ENCODE measurements at regions not wholly inside any gene's neighbourhood (a gene's known extent, or its start where the extent isn't known, plus 50 kb on each side); places are given as distances from the start of the nearest gene placed in this dataset.
A peak's percentile ranks its signal among the peaks of the same experiment; 100 is the strongest.
"Not testable (repeated sequence)": the region's sequence is repeated elsewhere in the genome, so short reads cannot be mapped to it uniquely, and the experiment has no call there.

DNA sequence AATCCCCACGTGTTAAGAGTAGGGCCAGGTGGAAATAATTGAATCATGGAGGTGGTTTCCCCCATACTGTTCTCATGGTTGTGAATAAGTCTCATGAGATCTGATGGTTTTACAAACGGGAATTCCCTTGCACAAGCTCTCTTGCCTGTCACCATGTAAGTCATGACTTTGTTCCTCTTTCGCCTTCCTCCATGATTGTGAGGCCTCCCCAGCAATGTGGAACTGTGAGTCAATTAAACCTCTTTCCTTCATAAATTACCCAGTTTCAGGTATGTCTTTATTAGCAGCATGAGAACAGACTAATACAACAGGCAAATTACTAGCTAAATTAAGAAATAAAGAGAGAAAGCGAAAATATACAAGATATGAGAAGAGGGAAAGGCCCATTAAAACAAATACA, 1822.6 kb upstream of the PIK3C3 start:
- not testable (repeated sequence) for DNase-seq (ENCODE audit: low read depth)

DNA sequence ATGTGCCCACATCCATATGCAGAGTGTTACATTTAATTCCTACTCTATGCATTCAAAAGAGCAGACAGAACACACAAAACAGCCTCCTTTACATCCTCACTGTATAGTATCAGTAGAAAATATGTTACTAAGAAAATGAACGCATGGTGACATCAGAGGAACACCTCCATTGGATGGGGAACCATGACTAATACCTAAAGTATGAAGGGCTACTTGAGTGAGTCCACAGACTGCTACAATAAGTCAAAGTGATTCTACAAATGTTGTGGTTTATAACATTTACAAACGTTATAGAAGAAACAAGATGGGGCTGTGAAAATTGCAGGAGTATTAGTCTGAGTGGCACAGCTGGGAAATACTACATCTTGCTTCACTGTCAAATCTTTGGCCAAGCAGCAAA, 1830.9 kb upstream of the PIK3C3 start:
- no peak for DNase-seq (ENCODE audit: low read depth)

DNA sequence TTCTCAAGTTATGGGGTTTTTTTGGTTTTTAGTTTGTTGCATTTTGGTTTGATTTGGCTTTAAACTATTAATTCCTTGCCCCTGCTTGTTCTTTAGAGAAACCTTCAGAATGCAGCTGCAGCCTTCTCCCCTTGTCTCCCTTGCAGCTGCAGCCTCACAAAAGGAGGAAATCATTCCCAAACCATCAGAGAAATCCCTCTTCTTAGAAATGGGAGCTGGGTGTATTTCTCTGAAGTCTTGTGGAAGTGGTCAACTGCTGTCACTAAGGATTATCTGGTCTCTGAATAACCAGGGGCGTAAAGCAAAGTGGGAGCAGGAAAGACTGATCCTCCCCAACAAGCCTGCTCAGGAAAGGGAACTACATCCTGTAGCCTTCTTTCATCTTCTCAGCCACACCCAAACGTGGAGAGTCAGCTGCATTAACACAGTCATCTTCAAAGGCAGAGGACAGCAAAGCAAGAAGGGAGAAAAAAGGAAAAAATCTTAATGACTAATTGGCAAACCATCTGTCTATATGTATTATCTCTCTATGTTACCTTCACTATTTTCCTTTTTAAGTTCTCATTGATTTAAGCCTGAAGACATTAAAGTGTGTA, 1834.1 kb upstream of the PIK3C3 start:
- DNase-seq (ENCODE audit: low read depth) = no peak

DNA sequence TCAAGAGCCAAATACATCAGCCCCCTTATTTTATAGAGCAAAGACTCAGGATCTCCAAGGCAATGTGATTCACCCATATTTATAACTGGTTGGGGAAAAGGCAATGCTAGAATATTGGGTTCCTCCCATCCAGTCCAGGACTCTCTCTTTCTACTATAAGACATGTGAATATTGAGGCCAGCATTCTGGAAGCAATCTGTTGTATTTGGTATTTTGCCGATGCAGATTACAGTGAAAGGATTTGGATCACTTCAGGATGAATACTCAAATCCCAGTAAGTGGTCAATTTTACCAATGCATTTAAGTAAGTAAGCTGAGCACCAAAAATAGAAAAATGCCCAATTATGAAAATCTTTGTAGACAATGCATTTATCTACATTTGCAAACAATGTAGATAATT, 1834.7 kb upstream of the PIK3C3 start:
- DNase-seq (ENCODE audit: low read depth) = no peak

DNA sequence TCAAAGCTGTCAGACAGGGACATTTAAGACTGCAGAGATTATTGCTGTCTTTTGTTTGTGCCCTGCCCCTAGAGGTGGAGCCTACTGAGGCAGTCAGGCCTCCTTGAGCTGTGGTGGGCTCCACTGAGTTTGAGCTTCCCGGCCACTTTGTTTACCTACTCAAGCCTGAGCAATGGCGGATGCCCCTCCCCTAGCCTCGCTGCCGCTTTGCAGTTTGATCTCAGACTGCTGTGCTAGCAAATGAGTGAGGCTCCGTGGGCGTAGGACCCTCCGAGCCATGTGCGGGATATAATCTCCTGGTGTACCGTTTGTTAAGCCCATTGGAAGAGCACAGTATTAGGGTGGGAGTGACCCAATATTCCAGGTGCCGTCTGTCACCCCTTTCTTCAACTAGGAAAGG, 1835.5 kb upstream of the PIK3C3 start:
- DNase-seq (ENCODE audit: low read depth) = not testable (repeated sequence)

DNA sequence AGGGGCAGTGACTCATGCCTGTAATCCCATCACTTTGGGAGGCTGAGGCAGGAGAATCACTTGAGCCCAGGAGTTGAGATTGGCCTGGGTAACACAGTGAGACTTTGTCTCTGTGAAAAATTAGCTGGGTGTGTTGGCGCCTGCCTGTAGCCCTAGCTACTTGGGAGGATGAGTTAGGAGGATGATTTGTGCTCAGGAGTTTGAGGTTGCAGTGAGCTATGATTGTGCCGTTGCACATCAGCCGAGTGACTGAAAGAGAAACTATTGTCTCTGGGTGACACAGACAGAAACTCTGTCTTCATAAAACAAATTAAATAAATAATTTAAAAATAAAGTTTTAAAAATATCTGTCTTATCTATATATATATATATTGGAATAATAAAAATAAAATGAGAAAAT, 1844.6 kb upstream of the PIK3C3 start:
- no peak for DNase-seq (ENCODE audit: low read depth)

DNA sequence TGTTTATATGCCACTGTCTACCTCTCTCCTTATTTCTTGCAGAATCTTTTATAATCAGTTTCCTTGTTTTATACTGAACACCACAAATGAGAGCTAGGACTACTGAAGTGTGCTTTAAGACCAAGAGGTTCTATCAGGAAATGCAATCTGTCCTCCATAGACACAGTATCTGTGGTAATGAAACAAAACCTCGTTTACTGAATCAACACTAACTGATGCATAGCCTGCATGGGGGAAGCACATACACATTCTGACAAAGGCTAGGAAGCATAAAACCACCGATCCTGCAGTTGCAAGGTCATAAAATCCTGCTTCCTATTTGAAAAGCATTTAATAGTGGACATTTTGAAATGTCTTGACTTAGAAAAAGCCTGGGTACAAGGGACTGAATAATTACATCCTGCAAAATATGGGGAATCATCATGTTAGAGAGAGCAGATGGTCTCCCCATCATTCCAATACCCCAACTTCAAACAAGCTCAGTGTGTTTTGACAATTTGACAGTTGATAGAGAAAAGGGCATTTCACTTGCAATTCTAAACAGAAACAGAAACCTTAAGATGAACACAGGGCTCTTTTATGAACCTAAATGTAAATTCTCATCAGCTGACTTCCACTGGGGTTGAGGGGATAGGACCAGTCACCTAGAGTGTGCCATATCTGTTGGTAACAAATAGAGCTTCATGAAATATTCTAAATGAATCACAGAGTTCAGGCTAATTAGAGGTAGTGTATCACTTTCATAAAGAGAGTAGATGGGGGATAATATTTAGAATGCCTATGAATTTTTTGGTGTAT, 1845.6 kb upstream of the PIK3C3 start:
- DNase-seq (ENCODE audit: low read depth) = no peak

DNA sequence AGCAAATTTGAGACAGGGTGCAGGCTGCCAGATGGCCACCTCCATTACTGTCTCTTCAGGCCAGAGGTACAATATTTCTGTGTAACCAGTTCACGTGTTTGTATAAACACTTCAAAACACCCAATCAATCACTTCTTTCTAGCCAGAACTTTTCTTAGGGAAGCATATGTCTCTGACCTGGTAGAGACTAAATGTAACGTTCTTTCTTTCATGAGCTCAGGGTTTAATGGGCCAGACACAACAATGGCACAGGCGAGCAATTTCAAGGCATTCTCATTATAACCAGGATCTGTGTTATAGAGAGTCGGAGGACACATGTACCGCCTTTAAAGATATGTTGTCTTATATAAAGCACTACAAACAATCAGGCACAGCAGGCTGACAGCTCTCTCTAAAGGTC, 1846.4 kb upstream of the PIK3C3 start:
- no peak for DNase-seq (ENCODE audit: low read depth)

DNA sequence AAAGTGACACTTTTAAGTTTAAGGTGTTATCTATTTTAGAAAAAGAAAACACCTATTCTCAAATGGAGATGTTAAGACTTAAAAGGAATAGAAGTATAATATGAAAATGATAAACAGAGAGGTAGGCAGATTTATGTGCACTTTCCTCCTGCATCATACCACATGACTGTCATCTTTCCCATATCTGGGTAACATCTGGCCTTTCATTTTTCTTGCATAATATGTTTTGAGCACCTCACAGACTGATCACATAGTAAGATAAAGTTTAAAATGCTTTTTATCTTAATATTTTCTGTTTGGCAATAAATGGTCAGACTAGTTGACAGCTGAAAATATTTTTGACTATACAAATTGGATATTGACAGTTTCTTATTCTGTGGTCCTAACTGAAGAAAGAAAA, 1852.1 kb upstream of the PIK3C3 start:
- no peak for DNase-seq (ENCODE audit: low read depth)

DNA sequence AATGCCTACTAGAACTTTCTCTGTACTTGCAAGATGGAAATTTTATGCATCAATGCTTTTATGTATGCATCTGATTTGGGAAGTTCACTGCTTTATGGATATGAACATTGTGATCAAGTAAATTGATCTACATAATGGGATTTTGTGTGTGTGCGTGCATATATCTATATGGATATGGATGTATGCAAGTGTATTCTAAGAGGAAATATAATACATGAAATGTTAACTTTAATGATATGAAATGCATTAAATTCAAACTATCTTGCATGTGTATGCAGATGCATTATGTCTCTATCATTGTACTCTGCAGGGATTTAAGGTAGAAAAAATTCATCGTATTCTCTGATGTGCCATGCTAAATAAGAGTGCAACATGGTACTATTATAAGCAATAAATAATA, 1855.4 kb upstream of the PIK3C3 start:
- DNase-seq (ENCODE audit: low read depth) = no peak

DNA sequence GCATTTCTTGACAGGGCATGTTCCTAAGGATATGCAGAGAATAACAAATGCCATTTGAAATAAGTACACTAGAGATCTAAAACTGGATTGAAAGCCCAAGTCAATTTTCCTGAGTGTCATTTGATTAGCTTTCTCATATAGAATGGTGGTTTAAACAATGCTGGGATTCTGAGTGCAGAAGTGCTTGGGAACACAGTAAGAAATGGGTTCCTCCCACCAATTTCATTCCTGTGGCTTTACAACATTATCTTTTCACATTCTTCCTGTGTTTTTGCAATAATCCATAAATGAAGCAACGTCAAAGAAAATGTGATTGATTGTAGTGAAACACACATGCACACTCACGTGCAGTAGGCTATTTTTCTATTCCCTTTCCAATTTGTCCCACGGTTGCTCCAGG, 1858.4 kb upstream of the PIK3C3 start:
- DNase-seq (ENCODE audit: low read depth) = no peak

DNA sequence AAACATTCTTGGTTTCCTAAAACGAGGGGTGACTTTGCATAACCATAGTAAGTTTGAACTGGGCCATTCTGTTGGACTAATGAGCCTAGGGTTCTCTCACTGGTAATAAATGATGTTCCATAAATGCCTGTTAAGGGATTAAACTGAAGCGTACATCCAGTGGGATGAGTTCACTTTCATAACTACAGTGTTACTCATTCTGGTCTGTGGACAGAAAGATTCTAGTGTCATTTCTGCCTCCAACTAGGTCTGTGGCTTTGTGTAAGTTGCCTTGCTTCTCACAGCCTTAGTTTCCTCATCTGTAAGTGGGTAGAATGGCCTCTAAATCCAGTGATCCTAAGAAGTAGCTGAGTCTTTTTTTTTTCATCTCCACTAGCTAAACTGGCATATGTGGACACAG, 1860.6 kb upstream of the PIK3C3 start:
- no peak for DNase-seq (ENCODE audit: low read depth)

DNA sequence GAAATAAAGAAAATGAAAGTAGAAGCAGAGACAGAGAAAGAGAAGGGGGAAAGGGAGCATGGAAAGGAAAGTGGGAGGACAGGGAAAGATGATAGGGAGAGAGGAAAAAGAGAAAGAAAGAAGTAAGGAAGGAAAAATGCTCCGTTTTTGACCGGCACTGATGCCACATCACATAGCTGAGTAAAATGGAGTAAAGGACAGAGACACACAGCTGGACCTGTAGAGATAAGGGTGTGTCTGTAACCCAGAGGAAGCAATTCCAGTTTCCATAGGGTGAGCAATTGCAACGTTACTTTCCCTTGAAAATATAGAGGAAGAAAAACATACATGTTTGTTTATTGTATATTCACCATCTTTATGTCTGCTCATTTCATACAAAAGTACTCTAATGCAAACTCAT, 1866.9 kb upstream of the PIK3C3 start:
- DNase-seq (ENCODE audit: low read depth) = no peak

DNA sequence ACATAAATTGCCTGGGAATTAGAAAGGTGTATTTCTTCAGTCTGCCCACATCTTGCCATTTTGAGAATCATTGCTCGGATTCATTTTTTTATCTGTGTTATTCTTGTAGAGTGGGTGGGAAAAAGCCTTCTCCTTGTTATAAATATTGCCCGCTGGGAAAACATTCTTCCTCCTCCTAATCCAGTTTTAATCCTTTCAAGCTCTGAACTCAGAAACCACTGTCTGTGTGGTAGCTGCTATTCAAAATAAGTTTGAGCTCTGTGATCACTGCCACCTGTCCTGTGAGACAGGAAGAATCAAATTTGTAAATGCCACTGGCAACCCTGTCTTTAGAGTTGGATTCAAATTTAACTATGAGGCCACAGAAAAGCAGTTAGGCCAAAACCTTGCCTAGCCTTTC, 1875.2 kb upstream of the PIK3C3 start:
- no peak for DNase-seq (ENCODE audit: low read depth)

DNA sequence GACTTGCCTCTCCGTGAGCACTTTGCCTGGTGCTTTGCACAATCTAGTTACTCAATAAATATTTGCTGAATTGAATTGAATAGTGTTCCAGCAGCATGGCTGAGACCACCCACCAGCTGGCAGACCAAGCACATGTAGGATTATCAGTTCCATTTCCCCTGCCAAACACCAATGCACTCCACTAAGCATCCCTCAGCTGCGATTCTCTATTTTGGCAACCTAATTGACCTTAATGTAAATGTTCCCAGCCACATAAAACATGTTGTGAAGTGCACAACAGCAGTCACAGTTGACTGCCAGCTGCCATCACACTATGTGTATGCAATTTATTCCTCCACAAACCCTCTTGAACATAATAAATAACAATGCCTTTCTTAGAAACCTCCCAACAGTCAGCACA, 1879.4 kb upstream of the PIK3C3 start:
- no peak for DNase-seq (ENCODE audit: low read depth)

DNA sequence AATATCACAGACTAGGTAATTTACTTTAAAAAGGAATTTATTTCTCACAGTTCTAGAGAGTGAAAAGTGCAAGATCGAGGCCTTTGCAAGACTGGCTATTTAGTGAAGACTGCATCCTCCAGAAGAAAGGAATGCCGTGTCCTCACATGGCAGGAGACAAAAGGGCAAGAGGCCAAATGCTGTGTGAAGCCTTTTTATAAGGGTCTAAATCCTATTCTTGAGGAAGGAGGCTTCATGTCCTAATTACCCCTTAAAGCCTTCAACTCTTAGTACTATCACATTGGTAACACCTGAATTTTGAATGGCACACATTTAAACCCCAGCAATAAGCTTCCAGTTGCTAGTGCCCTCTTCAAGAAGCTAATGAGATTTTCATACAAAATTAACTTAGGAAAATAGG, 1882.3 kb upstream of the PIK3C3 start:
- DNase-seq (ENCODE audit: low read depth) = no peak

DNA sequence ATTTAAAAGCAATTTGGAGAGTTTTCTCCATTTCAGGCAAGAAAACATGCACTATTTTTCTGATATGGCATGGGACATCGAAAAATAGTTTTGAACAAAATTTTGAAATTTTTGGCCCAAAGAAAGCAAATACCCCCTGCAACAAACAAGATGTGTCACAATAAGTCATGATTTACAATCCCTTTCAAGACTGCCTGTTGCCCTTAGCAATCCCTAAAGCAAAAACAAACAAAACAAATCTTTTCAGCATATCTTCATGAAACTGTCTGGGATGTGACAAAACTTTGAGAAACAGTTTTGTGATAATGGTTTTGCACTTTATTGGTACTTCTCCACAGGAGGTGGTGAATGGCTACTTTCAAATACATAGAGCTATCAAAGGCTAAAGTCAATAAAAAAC, 1888.7 kb upstream of the PIK3C3 start:
- no peak for DNase-seq (ENCODE audit: low read depth)

DNA sequence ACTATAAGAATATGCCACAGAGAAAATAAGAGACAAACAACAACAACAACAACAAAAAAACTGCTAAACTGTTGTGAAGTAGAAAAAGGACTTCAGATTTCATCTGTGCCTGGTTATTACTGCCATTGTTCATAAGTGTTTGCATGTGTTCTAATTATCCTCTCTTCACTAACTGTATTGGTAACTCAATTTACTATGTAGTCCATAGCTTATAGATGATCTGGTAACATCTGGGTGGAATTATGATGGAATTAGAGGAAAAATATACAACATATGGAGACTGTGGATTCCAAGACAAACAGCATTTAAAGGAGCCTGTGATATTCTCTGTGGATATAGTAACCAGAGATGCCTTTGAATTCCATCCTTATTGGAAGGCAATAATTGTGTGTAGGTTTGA, 1891.5 kb upstream of the PIK3C3 start:
- DNase-seq (ENCODE audit: low read depth) = no peak

DNA sequence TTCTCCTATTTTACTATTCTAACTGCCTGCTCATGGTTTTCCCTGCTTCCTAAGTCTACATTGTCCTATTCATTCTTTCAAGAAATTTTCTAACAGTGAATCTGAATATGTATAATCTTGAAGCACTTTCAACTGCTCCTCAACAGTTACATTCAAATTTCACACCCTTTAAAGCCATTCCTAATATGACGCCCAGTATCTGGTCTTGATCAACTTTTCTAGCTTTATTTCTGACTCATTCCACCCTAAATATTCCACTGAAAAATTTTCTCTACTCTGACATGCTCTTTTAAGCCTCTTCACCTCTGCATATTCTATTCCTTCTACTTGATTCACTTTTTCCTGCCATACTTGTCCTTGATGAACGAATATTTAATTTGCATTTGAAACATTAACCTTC, 1893.9 kb upstream of the PIK3C3 start:
- DNase-seq (ENCODE audit: low read depth) = no peak

DNA sequence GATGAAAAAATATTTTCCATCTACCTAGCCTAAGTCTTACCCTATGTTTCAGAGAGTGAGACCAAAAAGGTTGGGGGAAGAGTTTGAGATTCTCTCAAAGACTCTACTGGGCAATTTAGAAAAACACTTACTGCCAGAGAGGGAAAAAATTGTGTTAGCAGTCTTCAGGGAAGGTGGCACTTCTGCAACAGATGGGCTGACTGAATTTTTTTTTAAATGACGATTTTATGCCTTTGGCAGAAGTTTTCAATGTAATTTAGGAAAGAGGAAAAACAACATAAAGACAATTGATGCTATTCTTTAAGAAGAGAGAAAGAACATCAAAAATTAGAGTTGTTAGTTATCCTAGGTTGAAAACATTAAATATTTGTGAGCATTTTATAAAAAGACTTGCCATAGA, 1894.5 kb upstream of the PIK3C3 start:
- DNase-seq (ENCODE audit: low read depth) = no peak

DNA sequence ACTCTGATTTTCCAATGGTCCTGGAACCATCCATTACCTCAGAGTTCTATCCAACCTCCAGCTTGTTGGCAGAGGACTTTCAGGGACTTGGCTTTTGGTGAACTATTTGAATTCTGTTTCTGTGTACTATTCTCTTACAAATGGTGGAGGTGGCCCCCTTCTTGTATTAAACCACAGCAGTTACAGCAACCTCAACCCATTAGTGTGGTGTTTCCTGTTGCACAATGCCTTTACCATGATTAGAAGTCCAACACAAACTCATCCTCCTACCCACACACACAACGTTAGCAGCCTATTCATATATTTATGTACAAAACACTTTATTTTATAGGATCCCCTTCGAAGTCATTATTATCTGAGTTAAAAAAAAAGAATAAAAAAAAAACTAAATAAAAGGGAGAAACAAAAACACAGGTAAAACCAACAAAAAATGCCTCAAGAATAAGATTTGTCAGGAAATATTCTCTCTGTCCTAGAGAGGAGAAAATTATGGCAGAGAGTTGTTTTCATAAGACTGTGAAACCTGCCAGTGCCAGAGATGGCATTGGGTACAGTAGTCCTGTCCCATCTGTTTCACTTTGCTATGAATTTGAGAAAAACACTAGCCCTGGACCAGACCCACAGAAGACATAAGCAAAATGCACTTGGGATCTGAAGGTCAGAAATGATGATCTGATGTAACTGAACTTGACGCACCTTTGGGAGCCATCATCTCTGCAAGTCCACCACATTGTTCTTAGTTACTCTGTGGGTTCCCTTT, 1896.0 kb upstream of the PIK3C3 start:
- no peak for DNase-seq (ENCODE audit: low read depth)

DNA sequence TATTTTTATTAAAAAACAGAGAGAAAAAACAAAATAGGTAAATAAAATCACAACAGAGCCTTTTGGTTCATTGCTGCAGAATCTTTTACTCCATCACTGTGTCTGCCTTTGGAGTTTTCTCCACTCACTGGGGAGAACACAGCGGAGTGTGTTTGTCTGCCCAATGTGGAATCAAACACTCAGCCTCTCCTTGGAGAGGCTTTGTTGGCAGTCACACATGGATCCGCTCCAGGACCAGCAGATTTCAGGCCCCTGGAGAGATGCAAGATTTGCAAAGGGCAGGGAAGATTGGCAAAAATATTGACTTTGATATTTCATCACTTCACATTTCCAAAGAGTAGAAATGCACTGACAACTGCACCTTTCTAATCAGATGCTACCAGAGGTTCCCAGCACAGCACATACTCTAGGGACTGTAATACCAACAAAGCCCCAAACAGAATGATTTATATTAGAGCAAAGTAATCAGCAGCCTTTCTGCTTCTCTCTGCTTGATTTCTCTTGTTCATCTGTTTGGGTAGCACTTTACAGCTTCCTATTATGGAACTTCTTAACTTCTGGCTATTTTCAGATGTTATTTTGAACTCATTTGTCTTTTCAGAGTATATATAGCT, 1898.8 kb upstream of the PIK3C3 start:
- DNase-seq (ENCODE audit: low read depth) = peak; percentile 2

DNA sequence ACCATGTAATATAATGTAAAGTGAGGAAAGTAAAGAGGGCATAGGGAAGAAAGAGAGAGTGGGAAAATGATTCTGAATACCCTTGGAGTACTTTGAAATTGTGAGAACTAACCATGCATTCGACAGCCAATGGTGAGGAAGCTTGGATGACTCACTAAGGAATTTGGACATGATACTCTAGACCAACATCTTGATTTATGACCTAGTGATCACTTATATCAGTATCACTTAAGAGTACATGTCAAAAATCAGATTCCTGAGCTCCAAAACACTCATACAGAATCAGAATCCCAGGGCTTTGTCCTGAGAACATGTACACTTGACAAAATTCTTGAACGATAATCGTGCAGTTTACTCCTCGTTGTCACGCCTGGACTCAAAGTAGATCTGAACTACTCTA, 1899.8 kb upstream of the PIK3C3 start:
- DNase-seq (ENCODE audit: low read depth) = no peak
